GM12892 (cell line): ENCODE measurements at regions not wholly inside any gene's neighbourhood (a gene's known extent, or its start where the extent isn't known, plus 50 kb on each side); places are given as distances from the start of the nearest gene placed in this dataset.

Experiments used
- POLR2A ChIP-seq: IDR thresholded peaks from 2 replicates; pipeline ENCODE4 v1.6.1; 2011; ENCODE audit warnings: low read depth, low read length, control low read depth
- POLR2AphosphoS5 ChIP-seq: IDR thresholded peaks from 2 replicates; pipeline ENCODE4 v1.6.1; 2011; ENCODE audit warnings: low read depth, low read length, control low read depth
- TAF1 ChIP-seq: IDR thresholded peaks from 2 replicates; pipeline ENCODE4 v1.6.1; 2011; ENCODE audit warnings: low read depth, mild to moderate bottlenecking, control low read depth, low read length, borderline replicate concordance

GRCh38 chr1:101704895-101705294 is 291.8 kb downstream of the OLFM3 start:
- TF ChIP-seq TAF1: no peak
- TF ChIP-seq POLR2AphosphoS5: no peak
- no peak for TF ChIP-seq POLR2A
